GM19328 (cell line): ENCODE measurements at regions not wholly inside any gene's neighbourhood (a gene's known extent, or its start where the extent isn't known, plus 50 kb on each side); places are given as distances from the start of the nearest gene placed in this dataset.
"Not testable (repeated sequence)": the region's sequence is repeated elsewhere in the genome, so short reads cannot be mapped to it uniquely, and the experiment has no call there.

Experiments used
- ATAC-seq: cut with Tn5 transposase; IDR thresholded peaks from one replicate; pipeline ENCODE4 v1.9.1; 2021; ENCODE audit warnings: mild to moderate bottlenecking, moderate library complexity; ENCODE audit not compliant: unreplicated experiment

DNA sequence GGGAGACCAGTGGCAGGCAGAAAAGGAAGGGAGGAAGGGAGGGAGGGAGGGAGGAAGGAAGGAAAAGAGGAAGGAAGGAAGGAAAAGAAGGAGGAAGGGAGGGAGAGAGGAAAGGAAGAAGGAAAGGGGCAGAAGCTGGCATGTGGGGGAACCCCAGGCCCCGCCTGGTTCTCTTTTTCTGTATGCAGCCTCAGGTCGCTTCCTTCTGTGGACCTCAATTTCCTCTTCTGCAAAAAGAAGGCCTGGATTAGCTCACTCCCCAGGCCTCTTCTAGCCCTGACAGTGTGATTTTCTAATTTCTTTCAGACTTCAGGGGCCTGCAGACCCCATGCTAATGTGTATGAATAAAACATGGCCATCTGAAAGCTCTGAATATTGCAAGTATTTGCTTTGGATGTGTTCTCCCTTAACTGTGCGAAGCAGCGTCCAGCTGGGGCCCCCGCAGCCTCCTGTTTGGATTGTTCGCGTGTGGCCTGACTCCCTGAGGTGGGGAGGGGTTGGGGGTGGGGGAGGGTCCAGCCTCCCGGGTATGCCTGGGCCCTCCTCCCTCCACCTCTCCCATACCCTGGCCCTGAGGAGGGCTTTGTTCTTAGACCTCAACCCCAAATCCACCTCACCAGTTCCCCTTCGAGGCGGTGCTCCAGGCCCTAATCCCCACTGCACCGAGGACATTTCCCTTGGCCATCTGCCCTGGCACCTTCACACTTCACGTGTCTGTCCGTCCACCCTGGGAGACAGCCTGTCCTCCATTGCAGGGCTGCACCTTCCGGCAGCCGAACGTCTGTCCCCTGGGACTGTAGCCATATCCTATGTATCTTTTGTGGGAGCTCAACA, 199.9 kb upstream of the ATP6AP2 start:
- no peak for ATAC-seq

DNA sequence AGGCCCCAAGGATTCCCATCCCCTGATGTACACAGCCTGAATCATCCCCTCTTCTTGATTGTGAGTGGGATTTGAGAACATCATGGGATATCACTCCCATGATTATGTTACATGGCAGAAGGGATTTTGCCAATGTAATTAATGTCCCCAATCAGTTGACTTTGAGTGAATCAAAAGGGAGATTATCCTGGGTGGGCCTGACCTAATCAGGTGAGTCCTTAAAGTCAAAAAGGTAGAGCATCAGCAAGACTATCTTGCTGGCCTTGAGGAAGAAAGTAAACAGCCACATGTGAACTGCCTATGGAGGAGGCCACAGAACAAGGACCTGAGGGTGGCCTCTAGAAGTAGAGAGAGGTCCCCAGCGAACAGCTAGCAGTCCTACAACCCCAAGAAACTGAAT, 203.1 kb upstream of the ATP6AP2 start:
- ATAC-seq: no peak

DNA sequence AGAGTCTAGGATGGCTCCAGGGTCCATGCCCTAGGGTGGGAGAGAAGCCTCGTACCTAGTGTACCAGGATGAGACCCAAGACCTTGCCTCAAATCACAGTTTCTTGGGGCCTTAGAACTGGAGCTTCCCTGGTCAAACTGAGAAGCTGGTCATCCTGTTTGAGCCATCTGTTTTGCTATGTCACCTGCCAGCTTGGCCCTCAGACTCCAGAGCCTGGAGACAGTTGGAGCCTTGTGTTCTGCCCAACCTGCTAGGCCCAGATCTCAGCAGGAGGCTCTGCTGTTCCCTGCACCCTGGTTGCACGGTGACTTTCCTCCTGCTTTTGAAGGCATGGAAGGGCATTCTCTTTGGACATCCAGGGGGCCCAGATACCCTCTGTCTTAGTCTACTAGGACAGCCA, 206.3 kb upstream of the ATP6AP2 start:
- no peak for ATAC-seq

DNA sequence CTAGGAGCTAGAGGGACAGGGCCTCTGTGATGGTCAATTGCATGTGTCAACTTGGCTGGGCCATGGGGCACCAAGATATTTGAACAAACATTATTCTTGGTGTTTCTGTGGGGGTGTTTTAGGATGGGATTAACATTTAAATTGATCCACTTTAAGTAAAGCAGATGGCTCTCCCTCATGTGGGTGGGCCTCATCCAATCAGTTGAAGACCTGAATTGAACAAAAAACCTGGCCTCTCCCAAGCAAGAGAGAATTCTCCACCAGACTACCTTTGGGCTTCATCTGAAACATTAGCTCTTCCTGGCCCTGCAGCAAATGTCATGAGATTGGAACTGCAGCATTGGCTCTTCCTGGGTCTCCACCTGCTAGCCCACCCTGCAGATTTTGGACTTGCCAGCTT, 207.1 kb upstream of the ATP6AP2 start:
- ATAC-seq: no peak

DNA sequence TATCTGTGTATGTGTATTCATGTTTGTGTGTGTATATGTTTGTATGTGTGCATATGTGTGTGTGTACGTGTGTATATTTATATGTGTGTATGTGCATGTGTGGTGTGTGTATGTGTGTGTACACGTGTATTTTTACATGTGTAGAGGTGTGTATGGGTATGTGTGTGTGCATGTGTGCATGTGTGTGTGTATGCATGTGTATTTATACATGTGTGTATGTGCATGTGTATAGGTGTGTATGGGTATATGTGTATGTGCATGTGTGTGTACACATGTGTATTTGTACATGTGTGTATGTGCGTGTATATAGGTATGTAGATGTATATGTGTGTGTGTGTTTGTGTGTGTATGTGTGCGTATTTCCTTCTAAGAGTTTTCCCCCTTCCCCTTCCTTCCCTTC, 207.7 kb upstream of the ATP6AP2 start:
- no peak for ATAC-seq

DNA sequence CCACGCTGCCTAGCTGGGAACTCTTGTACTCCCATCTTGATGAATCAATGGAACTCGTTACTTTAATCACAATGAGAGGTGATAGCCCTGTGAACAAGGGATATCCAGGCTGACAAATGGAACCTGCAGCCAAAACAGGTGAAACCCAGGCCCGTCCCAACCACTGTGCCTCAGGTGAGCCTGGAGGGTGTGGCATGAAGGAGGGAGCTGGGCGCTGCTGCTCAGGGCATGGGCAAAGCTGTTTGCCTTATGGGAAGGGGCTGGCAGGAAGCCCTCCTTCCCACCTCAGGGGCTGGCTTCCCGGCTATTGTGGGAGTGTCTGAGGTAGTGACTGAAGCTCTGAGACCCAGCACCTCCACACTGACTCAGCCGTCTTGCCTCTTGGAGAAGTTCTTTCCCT, 209.4 kb upstream of the ATP6AP2 start:
- no peak for ATAC-seq

- ATAC-seq: no peak
Measured at GRCh38 chrX:40368611-40369061, 212.1 kb upstream of the ATP6AP2 start.

DNA sequence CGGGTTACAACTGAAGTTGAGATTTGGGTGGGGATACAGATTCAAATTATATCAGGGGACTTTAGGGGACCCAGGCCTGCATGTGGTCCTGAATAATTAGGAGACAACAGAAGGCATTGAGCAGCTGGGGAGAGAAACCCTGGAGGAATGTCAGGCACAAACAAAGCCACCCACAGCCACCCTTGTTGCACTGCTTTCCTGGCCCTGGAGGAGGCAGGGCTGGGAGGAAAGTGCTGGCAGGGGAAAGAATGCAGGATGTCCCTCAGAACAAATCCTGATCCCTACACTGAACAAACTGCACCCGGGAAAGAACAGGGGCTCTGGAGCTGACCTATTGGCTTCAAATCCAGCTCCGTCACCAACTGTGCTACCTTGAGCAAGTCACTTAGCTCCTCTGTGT, 214.1 kb upstream of the ATP6AP2 start:
- no peak for ATAC-seq

- ATAC-seq: not testable (repeated sequence)
Measured at GRCh38 chrX:40362291-40362690, 218.5 kb upstream of the ATP6AP2 start.

GRCh38 chrX:40360557-40360956, 220.2 kb upstream of the ATP6AP2 start:
- ATAC-seq: no peak

- no peak for ATAC-seq
Measured at GRCh38 chrX:40359593-40359992, 221.2 kb upstream of the ATP6AP2 start.

- no peak for ATAC-seq
Measured at GRCh38 chrX:40358994-40359393, 221.8 kb upstream of the ATP6AP2 start.

- no peak for ATAC-seq
Measured at GRCh38 chrX:40349251-40349650, 231.5 kb upstream of the ATP6AP2 start.

GRCh38 chrX:40346379-40346778, 234.4 kb upstream of the ATP6AP2 start:
- ATAC-seq: no peak

DNA sequence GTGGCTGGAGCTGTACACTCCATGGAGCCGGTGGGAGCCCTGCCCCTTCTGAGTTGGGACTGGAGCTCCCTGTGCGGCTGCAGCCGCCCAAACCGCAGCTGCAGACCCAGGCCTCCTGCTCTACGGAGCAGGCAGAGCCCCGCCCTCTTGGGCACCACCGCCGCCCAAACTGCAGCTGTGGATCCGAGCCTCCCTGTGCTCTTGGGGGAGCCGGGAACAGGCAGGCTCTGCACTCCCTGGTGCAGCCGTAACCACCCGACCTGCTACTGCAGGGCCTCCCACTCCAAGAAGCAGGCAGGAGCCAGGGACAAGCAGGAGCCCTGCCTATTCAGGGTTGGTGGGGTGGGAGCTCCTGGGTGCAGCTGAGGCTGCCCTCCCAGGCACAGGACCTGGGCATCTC, 237.5 kb upstream of the ATP6AP2 start:
- ATAC-seq: no peak

DNA sequence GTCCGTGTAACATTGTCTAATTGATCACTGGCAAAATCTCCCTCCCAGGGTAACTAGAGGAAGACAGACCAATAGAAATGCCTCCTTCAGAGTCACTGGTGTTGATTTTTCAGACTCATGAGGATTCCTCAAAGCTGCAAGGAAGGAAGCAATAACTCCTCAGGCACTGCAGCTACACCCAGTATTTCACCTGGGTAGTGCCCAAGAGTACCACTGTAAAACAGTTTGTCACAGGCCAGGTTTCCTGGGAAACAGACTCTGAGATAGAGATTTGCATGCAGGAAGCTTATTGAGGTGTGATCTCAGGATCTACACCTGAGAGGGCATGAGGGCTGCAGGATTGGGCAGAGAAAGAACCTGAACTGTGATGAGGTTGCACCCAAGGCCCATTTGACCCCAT, 240.7 kb upstream of the ATP6AP2 start:
- no peak for ATAC-seq

DNA sequence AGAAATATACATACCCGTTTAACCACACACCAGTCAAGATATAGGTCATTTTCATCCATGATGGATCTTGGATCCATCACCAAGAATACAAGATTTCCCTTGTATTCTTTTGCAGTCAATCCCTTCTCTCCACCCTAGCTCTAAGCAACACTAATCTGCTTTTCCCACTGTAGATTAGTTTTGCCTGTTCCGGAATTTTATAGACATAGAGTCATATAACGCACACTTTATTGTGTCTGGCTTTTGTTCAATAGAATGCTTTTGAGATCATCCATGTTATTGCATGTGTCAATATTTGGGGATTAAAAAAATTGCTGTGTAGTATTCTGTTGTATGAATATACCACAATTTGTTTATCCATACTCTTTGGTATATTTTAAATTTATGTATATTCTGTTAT, 235.6 kb upstream of the BCOR start:
- no peak for ATAC-seq

DNA sequence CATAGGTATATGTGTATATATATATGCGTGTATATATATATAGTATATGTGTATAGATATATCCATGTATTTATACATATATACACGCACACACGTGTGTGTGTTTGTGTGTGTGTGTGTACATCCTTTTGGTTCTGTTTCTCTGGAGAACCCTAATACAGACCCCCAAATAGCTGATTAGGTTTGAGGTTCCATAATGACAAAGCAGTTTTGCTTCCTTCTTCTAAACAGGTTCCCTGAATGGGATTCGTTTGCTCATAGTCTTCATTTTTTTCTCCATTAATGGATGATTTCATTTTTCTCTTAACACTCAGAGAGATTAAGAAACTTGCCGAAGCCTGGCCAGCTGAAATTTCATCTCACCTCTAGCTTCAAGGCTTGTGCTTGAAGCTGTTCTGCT, 234.0 kb upstream of the BCOR start:
- no peak for ATAC-seq

DNA sequence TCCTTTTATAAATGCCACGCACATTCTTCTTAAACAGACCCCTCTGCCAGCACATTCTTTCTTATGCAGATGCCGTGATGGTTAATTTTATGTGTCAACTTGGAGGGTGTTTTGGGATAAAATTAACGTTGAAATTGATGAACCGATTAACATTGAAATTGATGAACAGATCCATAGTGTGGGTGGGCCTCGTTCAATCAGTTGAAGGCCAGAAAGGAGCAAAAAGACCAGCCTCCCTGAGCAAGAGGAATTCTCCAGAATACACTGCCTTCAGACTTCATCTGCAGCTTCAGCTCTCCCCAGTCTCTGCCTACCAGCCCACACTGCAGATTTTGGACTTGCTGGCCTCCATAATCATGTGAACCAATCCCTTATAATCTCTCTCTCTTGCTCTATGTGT, 233.6 kb upstream of the BCOR start:
- ATAC-seq: no peak

DNA sequence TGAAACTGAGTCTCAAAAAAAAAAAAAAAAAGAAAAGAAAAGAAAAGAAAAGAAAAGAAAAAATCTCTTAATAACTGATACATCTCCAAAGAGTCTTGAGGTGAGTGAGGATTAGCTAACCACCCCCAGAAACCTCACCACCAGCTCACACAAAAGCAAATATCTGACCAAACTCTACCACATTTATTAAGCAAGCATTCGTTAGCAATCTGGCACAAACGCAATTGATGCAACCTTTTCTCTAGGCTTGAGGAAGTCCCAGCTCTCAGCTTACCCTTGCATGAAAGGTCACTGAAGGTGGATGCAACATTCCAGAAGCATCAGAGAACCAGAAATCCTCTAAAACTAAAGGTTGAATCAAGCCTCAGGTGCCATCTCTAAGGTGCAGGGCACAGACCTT, 231.9 kb upstream of the BCOR start:
- ATAC-seq: no peak

- no peak for ATAC-seq
Measured at GRCh38 chrX:40327085-40327484, 229.3 kb upstream of the BCOR start.

DNA sequence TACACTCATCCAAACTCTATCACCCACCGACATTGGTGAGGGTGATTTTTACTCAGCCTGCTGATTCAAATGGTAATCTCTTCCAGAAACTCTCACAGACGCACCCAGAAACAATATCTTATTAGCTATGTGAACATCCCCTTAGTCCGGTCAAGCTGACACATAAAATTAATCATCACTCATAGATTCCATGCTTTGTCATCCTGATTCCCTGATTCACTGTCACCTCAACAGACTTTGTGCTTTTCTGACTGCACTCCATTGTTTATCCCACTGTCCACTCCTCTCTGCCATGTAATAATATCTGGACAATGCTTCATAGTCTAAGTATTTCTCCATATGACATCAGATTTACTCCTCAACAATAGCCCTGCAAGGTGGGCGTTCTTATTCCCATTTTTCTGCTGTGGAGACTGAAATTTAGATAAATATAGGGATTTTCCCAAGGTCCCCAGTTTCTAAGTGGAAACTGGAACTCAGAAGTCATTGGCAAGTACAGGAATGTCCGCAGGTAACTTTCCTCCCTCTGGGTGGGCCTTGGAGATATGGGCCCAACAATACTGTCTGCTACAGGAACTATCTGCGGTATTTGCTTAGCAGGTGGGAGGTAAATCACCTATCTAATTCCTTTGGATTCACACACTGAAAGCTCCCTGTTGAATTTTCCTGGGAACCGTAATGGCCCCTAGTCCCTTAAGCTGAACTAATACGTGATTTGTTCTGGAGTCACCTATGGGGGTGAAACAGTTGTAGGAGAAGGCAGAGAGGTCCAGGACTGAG, 228.6 kb upstream of the BCOR start:
- no peak for ATAC-seq
